ENCODE measurements at regions not wholly inside any gene's neighbourhood (a gene's known extent, or its start where the extent isn't known, plus 50 kb on each side); places are given as distances from the start of the nearest gene placed in this dataset.

DNA sequence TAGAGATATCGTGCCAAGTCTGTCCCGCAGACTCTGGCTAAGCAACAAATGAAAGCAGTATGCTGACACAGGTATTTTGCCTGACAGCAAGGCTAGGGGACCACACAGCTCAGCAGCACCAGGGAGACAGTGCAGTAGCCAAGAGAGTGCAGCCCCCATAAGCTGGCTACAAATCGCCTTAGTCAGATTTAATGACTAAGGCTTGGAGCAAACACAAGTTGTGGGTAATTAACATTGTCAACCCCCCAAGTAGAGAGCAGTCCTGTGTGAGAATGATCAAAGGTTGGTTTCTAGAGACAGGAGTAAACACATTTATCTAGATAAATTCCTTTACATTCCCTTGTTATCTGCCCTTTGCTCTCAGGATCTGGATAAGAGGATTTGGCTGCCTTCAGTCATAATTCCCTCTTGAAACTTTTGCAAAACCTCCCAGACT, 1434.5 kb upstream of the CDH6 start:
- Histone ChIP-seq H3K4me1 (ENCODE audit: control insufficient read depth in 3 of 3, insufficient read depth in 2 of 3, low read depth in 1 of 3, low read length in 2 of 3) (no peaks in the 10 kb centered on the region), H3K4me3 (ENCODE audit: low read depth in 1 of 3, low read length in 3 of 3) (no peak overlapping the region), H3K36me3 (ENCODE audit: control insufficient read depth in 3 of 3, insufficient read depth in 2 of 3, low read depth in 1 of 3, low read length in 3 of 3) (no peaks in the 10 kb centered on the region), H3K27ac (ENCODE audit: low read depth in 1 of 3, low read length in 2 of 3) (no peak overlapping the region), H3K9me3 (ENCODE audit: control insufficient read depth in 2 of 2, insufficient read depth in 1 of 2, low read depth in 1 of 2, low read length in 1 of 2) (no peaks in the 10 kb centered on the region), H3K27me3 (ENCODE audit: control insufficient read depth in 3 of 3, insufficient read depth in 3 of 3, low read length in 3 of 3) (no peaks in the 10 kb centered on the region)
- DNase-seq (peak; percentile 0 to 71), FAIRE-seq (no peak)
- WGBS, 3 donors: 26 to 38% (median 36%) methylated on average over 3 of the region's 3 CpGs

DNA sequence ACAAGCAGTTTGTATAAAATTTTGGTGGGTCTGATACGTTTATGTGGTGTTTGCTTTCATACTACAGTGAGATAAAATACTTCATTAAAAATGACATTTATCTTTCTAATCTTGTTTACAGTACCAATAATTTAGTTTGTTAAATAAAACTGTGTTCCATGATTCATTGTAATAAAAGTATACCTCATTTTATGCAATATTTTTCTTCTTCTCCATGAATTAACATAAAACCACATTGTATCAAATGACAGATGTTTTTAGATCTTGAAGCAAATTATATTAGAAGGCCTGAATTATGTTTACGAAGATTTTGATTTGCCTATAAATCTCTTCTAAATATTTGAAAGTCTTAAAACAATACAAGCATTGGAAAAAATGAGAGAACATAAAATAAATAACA, 1443.0 kb upstream of the CDH6 start:
- H3K4me3 ChIP-seq (ENCODE audit: low read depth in 1 of 3, low read length in 3 of 3): no peak overlapping the region
- H3K4me1 ChIP-seq (ENCODE audit: control insufficient read depth in 3 of 3, insufficient read depth in 2 of 3, low read depth in 1 of 3, low read length in 2 of 3): no peaks in the 10 kb centered on the region
- 33 to 51% (median 51%) methylated on average over 2 of the region's 2 CpGs for WGBS, 3 donors
- DNase-seq (no peak), FAIRE-seq (no peak)
- H3K9me3 ChIP-seq (ENCODE audit: control insufficient read depth in 2 of 2, insufficient read depth in 1 of 2, low read depth in 1 of 2, low read length in 1 of 2): no peaks in the 10 kb centered on the region
- no peaks in the 10 kb centered on the region for H3K36me3 ChIP-seq (ENCODE audit: control insufficient read depth in 3 of 3, insufficient read depth in 2 of 3, low read depth in 1 of 3, low read length in 3 of 3)
- H3K27me3 ChIP-seq (ENCODE audit: control insufficient read depth in 3 of 3, insufficient read depth in 3 of 3, low read length in 3 of 3): no peaks in the 10 kb centered on the region
- H3K27ac ChIP-seq (ENCODE audit: low read depth in 1 of 3, low read length in 2 of 3): no peak overlapping the region

DNA sequence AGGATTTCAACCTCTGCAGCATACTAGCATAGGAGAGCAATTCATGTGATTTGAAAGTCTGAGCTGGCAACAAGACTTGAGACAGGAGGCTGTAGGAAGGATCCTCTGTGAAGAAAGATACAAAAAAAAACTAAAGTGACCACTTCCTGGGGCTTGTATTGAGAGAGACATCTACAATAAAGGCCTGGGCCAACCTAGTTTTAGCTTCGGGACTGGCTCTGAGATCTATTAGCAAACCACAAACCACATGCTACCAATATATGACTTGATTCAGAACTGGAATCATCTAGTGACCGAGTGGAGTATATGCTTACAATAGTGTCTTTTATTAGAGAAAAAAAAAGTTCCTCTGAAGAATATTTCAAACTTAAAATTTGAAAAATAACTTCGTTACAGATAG, 1448.9 kb upstream of the CDH6 start:
- no peak for FAIRE-seq
- no peak overlapping the region for H3K4me3 ChIP-seq (ENCODE audit: low read depth in 1 of 3, low read length in 3 of 3)
- no peaks in the 10 kb centered on the region for H3K9me3 ChIP-seq (ENCODE audit: control insufficient read depth in 2 of 2, insufficient read depth in 1 of 2, low read depth in 1 of 2, low read length in 1 of 2)
- H3K36me3 ChIP-seq (ENCODE audit: control insufficient read depth in 3 of 3, insufficient read depth in 2 of 3, low read depth in 1 of 3, low read length in 3 of 3): no peaks in the 10 kb centered on the region
- no peaks in the 10 kb centered on the region for H3K4me1 ChIP-seq (ENCODE audit: control insufficient read depth in 3 of 3, insufficient read depth in 2 of 3, low read depth in 1 of 3, low read length in 2 of 3)
- no peak for DNase-seq
- H3K27ac ChIP-seq (ENCODE audit: low read depth in 1 of 3, low read length in 2 of 3): no peak overlapping the region
- WGBS, 3 donors: 64 to 73% (median 69%) methylated on average over 3 of the region's 3 CpGs
- no peaks in the 10 kb centered on the region for H3K27me3 ChIP-seq (ENCODE audit: control insufficient read depth in 3 of 3, insufficient read depth in 3 of 3, low read length in 3 of 3)

DNA sequence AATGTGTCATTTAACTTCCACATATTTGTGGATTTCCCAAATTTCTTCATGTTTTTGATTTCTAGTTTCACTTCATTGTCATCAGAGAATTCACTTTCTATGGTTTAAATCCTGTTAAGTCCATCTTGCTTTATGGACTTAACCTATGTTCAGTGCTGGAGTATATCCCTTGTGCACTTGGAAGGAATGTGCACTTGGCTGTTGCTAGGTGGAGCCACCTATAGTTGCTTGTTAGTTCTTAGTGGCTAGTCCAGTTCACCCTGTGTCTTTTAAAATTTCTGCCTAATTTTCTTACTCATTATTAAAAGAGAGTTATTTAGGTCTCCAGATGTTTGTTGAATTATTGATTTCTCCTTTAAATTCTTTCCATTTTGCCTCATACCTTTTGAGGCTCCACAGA, 1472.5 kb upstream of the CDH6 start:
- H3K36me3 ChIP-seq (ENCODE audit: control insufficient read depth in 3 of 3, insufficient read depth in 2 of 3, low read depth in 1 of 3, low read length in 3 of 3): no peaks in the 10 kb centered on the region
- no peak overlapping the region for H3K27ac ChIP-seq (ENCODE audit: low read depth in 1 of 3, low read length in 2 of 3)
- no peaks in the 10 kb centered on the region for H3K9me3 ChIP-seq (ENCODE audit: control insufficient read depth in 2 of 2, insufficient read depth in 1 of 2, low read depth in 1 of 2, low read length in 1 of 2)
- H3K27me3 ChIP-seq (ENCODE audit: control insufficient read depth in 3 of 3, insufficient read depth in 3 of 3, low read length in 3 of 3): no peaks in the 10 kb centered on the region
- DNase-seq: no peak
- no peak overlapping the region for H3K4me3 ChIP-seq (ENCODE audit: low read depth in 1 of 3, low read length in 3 of 3)
- FAIRE-seq: no peak
- H3K4me1 ChIP-seq (ENCODE audit: control insufficient read depth in 3 of 3, insufficient read depth in 2 of 3, low read depth in 1 of 3, low read length in 2 of 3): no peaks in the 10 kb centered on the region

DNA sequence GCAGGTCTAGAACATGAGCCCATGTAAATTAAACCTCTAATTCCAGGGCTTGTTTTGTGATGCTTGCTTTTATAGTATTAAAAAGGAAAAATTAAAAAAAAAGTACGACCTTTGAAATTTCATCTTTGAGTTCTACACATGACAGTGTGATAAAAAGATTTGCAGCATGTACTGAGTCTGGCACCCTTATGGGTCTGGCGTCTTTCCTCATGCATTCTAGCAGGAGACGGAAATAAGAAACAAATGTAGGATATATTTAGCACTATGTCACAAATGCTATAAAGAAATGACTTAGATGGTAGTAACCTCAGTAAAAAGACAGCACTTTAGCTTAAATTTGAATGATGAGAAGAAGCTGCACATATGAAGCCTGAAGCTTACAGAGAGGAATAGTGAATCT, 1474.3 kb upstream of the CDH6 start:
- no peaks in the 10 kb centered on the region for H3K27me3 ChIP-seq (ENCODE audit: control insufficient read depth in 3 of 3, insufficient read depth in 3 of 3, low read length in 3 of 3)
- H3K36me3 ChIP-seq (ENCODE audit: control insufficient read depth in 3 of 3, insufficient read depth in 2 of 3, low read depth in 1 of 3, low read length in 3 of 3): no peaks in the 10 kb centered on the region
- H3K27ac ChIP-seq (ENCODE audit: low read depth in 1 of 3, low read length in 2 of 3): no peak overlapping the region
- no peaks in the 10 kb centered on the region for H3K4me1 ChIP-seq (ENCODE audit: control insufficient read depth in 3 of 3, insufficient read depth in 2 of 3, low read depth in 1 of 3, low read length in 2 of 3)
- no peaks in the 10 kb centered on the region for H3K9me3 ChIP-seq (ENCODE audit: control insufficient read depth in 2 of 2, insufficient read depth in 1 of 2, low read depth in 1 of 2, low read length in 1 of 2)
- FAIRE-seq: no peak
- H3K4me3 ChIP-seq (ENCODE audit: low read depth in 1 of 3, low read length in 3 of 3): no peak overlapping the region
- DNase-seq: no peak
- WGBS, 3 donors: 72 to 80% (median 74%) methylated on average over 3 of the region's 3 CpGs

DNA sequence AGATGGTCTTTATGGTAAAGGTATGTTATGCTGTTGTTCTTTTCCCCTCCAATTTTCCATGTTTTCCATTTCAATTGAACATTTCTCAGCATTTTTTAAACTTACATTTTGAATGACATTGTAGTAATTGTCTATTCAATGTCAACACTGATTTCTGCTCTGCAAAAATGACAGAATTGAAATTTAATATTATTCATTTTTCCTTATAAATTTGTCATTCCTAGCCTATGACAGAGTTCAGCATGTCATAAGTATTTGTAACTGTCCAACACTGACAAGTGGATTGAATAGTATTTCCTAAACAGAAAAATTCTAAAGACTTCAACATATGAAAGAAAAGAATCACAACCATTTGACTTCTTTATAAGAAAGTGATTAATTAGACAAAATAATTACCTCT, 1478.3 kb upstream of the CDH6 start:
- Histone ChIP-seq H3K36me3 (ENCODE audit: control insufficient read depth in 3 of 3, insufficient read depth in 2 of 3, low read depth in 1 of 3, low read length in 3 of 3) (no peaks in the 10 kb centered on the region), H3K27me3 (ENCODE audit: control insufficient read depth in 3 of 3, insufficient read depth in 3 of 3, low read length in 3 of 3) (no peaks in the 10 kb centered on the region), H3K4me3 (ENCODE audit: low read depth in 1 of 3, low read length in 3 of 3) (no peak overlapping the region), H3K9me3 (ENCODE audit: control insufficient read depth in 2 of 2, insufficient read depth in 1 of 2, low read depth in 1 of 2, low read length in 1 of 2) (no peaks in the 10 kb centered on the region), H3K27ac (ENCODE audit: low read depth in 1 of 3, low read length in 2 of 3) (no peak overlapping the region), H3K4me1 (ENCODE audit: control insufficient read depth in 3 of 3, insufficient read depth in 2 of 3, low read depth in 1 of 3, low read length in 2 of 3) (no peaks in the 10 kb centered on the region)
- DNase-seq (no peak), FAIRE-seq (no peak)

DNA sequence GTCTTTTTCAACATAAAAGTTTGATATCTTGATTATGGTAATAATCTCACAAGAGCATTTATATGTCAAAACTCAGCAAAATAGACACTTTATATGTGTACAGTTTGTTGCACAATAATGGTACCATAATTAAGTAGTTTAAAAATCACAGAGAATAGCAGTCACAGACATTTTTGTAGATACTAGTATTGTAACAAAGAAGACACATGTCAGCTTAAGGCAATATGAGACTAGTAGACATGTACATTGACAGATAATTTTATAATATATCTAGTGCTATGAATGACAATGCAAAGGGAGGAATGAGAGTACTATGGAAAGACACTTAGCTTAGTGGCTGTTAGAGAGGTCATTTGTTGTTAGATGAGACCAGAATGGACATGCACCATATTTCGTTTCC, 1490.6 kb upstream of the CDH6 start:
- 42 to 75% (median 65%) methylated on average over 1 of the region's 1 CpG for WGBS, 3 donors
- no peak for DNase-seq
- no peaks in the 10 kb centered on the region for H3K27me3 ChIP-seq (ENCODE audit: control insufficient read depth in 3 of 3, insufficient read depth in 3 of 3, low read length in 3 of 3)

DNA sequence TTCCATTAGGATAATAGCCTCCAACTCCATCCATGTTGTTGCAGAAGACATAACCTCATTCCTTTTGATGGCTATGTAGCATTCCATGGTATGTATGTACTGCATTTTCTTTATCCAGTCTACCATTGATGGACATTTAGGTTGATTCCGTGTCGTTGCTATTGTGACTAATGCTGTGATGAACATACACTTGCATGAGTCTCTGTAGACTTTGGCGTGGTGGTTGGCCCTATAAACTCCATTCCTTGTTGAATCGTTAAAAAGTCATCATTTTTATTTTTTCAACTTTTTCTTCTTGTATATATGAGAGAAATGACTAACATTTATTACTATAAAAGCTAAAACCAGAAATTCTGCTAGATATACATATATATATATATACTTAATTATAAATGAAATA, 1491.9 kb upstream of the CDH6 start:
- no peaks in the 10 kb centered on the region for H3K27me3 ChIP-seq (ENCODE audit: control insufficient read depth in 3 of 3, insufficient read depth in 3 of 3, low read length in 3 of 3)
- H3K4me1 ChIP-seq (ENCODE audit: control insufficient read depth in 3 of 3, insufficient read depth in 2 of 3, low read depth in 1 of 3, low read length in 2 of 3): no peaks in the 10 kb centered on the region
- H3K9me3 ChIP-seq (ENCODE audit: control insufficient read depth in 2 of 2, insufficient read depth in 1 of 2, low read depth in 1 of 2, low read length in 1 of 2): no peaks in the 10 kb centered on the region
- WGBS, 3 donors: 82 to 92% (median 85%) methylated on average over 4 of the region's 4 CpGs
- H3K4me3 ChIP-seq (ENCODE audit: low read depth in 1 of 3, low read length in 3 of 3): no peak overlapping the region
- no peaks in the 10 kb centered on the region for H3K36me3 ChIP-seq (ENCODE audit: control insufficient read depth in 3 of 3, insufficient read depth in 2 of 3, low read depth in 1 of 3, low read length in 3 of 3)
- no peak for DNase-seq
- FAIRE-seq: no peak
- no peak overlapping the region for H3K27ac ChIP-seq (ENCODE audit: low read depth in 1 of 3, low read length in 2 of 3)

More for the DNA sequence above, 1490.6 kb upstream of the CDH6 start:
- no peaks in the 10 kb centered on the region for H3K9me3 ChIP-seq (ENCODE audit: control insufficient read depth in 2 of 2, insufficient read depth in 1 of 2, low read depth in 1 of 2, low read length in 1 of 2)
- H3K4me3 ChIP-seq (ENCODE audit: low read depth in 1 of 3, low read length in 3 of 3): no peak overlapping the region
- H3K4me1 ChIP-seq (ENCODE audit: control insufficient read depth in 3 of 3, insufficient read depth in 2 of 3, low read depth in 1 of 3, low read length in 2 of 3): no peaks in the 10 kb centered on the region
- no peak for FAIRE-seq
- H3K27ac ChIP-seq (ENCODE audit: low read depth in 1 of 3, low read length in 2 of 3): no peak overlapping the region
- no peaks in the 10 kb centered on the region for H3K36me3 ChIP-seq (ENCODE audit: control insufficient read depth in 3 of 3, insufficient read depth in 2 of 3, low read depth in 1 of 3, low read length in 3 of 3)

DNA sequence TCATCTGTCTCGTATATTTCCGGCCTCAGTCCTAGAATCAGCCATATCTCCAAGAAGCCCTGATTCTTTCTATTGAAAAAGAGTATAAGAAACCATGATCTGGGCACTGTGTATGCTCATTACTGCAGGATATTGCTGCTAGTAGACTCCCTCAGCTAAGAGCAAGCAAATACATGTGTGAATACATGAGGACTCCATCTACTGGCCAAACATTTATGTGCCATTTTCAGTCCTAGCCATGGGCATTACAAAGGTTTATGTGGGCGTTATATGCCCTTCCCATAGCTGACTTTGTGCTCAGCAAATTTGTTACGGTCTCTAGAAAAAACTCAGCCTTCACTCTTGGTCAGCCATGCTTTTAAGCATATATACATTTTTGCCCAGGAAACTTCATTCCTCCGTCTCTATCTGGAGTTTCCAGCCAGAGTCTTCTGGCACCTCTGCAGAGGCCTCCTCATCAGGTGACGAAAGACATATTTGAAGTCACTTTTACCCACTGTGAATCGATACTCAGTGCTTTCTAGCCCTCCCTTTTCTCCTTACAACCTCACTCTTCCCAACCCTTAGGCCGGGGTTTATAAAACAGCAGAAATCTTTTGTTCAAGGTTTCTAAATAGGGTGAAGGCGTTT, 1495.6 kb upstream of the CDH6 start:
- no peaks in the 10 kb centered on the region for H3K27me3 ChIP-seq (ENCODE audit: control insufficient read depth in 3 of 3, insufficient read depth in 3 of 3, low read length in 3 of 3)
- 74 to 82% (median 78%) methylated on average over 9 of the region's 9 CpGs for WGBS, 3 donors
- FAIRE-seq: no peak

More for the DNA sequence above, 1495.6 kb upstream of the CDH6 start:
- peak in 1 of 2 donors; percentile 11 for DNase-seq
- H3K27ac ChIP-seq (ENCODE audit: low read depth in 1 of 3, low read length in 2 of 3): no peak overlapping the region
- H3K9me3 ChIP-seq (ENCODE audit: control insufficient read depth in 2 of 2, insufficient read depth in 1 of 2, low read depth in 1 of 2, low read length in 1 of 2): no peaks in the 10 kb centered on the region
- no peaks in the 10 kb centered on the region for H3K36me3 ChIP-seq (ENCODE audit: control insufficient read depth in 3 of 3, insufficient read depth in 2 of 3, low read depth in 1 of 3, low read length in 3 of 3)
- H3K4me3 ChIP-seq (ENCODE audit: low read depth in 1 of 3, low read length in 3 of 3): no peak overlapping the region
- H3K4me1 ChIP-seq (ENCODE audit: control insufficient read depth in 3 of 3, insufficient read depth in 2 of 3, low read depth in 1 of 3, low read length in 2 of 3): no peaks in the 10 kb centered on the region

Measured in small intestine (tissue), 7 donors.